Occipital lobe (tissue), 1 donor: ENCODE measurements at regions not wholly inside any gene's neighbourhood (a gene's known extent, or its start where the extent isn't known, plus 50 kb on each side); places are given as distances from the start of the nearest gene placed in this dataset.

ENCODE experiments used
- DNase-seq: peaks from one replicate; lab custom pipeline; 2025; lab: John Stamatoyannopoulos, UW

GRCh38 chr4:20302336-20302735 is 50.6 kb downstream of the SLIT2 start:
- DNase-seq = no peak

- no peak for DNase-seq
These were observed 54.3 kb downstream of the SLIT2 start for GRCh38 chr4:20305976-20306375.

- no peak for DNase-seq
These were observed 60.2 kb downstream of the SLIT2 start for GRCh38 chr4:20311856-20312255.

- no peak for DNase-seq
These were observed 61.7 kb downstream of the SLIT2 start for GRCh38 chr4:20313237-20314030.

- no peak for DNase-seq
These were observed 65.8 kb downstream of the SLIT2 start for GRCh38 chr4:20317424-20317985.

- no peak for DNase-seq
These were observed 66.5 kb downstream of the SLIT2 start for GRCh38 chr4:20318001-20318908.

GRCh38 chr4:20318909-20319277 is 67.2 kb downstream of the SLIT2 start:
- DNase-seq = no peak

GRCh38 chr4:20319825-20320612 is 68.3 kb downstream of the SLIT2 start:
- no peak for DNase-seq

- DNase-seq = no peak
These were observed 72.3 kb downstream of the SLIT2 start for GRCh38 chr4:20323991-20324390.

- no peak for DNase-seq
These were observed 74.8 kb downstream of the SLIT2 start for GRCh38 chr4:20326460-20326859.

- no peak for DNase-seq
These were observed 75.3 kb downstream of the SLIT2 start for GRCh38 chr4:20326977-20327376.

- no peak for DNase-seq
These were observed 76.1 kb downstream of the SLIT2 start for GRCh38 chr4:20327808-20328207.

- DNase-seq = no peak
These were observed 79.9 kb downstream of the SLIT2 start for GRCh38 chr4:20331642-20332041.

GRCh38 chr4:20333141-20333715 is 81.5 kb downstream of the SLIT2 start:
- DNase-seq = no peak

- DNase-seq = no peak
These were observed 85.6 kb downstream of the SLIT2 start for GRCh38 chr4:20337261-20337664.

GRCh38 chr4:20338841-20339240 is 87.1 kb downstream of the SLIT2 start:
- DNase-seq = no peak

GRCh38 chr4:20341134-20341738 is 89.5 kb downstream of the SLIT2 start:
- DNase-seq = no peak

- no peak for DNase-seq
These were observed 95.8 kb downstream of the SLIT2 start for GRCh38 chr4:20347531-20347930.

- DNase-seq = no peak
These were observed 96.7 kb downstream of the SLIT2 start for GRCh38 chr4:20348411-20348810.

- DNase-seq = no peak
These were observed 99.9 kb downstream of the SLIT2 start for GRCh38 chr4:20351360-20352162.
